ENCODE measurements at regions not wholly inside any gene's neighbourhood (a gene's known extent, or its start where the extent isn't known, plus 50 kb on each side); places are given as distances from the start of the nearest gene placed in this dataset.

- Mint-ChIP-seq H3K9me3 (peaks cover 0 to 6% (median 0%) of the 10 kb centered on the region in 7 donors), H3K36me3 (no peaks in the 10 kb centered on the region), H3K4me3 (no peak overlapping the region), H3K27ac (no peak overlapping the region), H3K4me1 (no peaks in the 10 kb centered on the region), H3K27me3 (no peaks in the 10 kb centered on the region)
- no peak for DNase-seq
- ATAC-seq (ENCODE audit: low read depth in 2 of 2): no peak
- no peaks in the 10 kb centered on the region for H3K27me3 ChIP-seq (ENCODE audit: control insufficient read depth, insufficient read depth, low read length)
- no peaks in the 10 kb centered on the region for H3K4me1 ChIP-seq (ENCODE audit: control insufficient read depth, insufficient read depth, low read length, poor library complexity, severe bottlenecking)
- H3K4me3 ChIP-seq (ENCODE audit: low read depth, low read length): no peak overlapping the region
- no peaks in the 10 kb centered on the region for H3K36me3 ChIP-seq (ENCODE audit: control insufficient read depth, insufficient read depth, low read length)
- no peaks in the 10 kb centered on the region for H3K9me3 ChIP-seq (ENCODE audit: control insufficient read depth in 2 of 2, low read length in 2 of 2)
- no peak overlapping the region for H3K27ac ChIP-seq (ENCODE audit: insufficient read depth, low read length, poor library complexity, severe bottlenecking)
Measured at GRCh38 chr5:82620957-82621600, 342.9 kb upstream of the RPS23 start.

DNA sequence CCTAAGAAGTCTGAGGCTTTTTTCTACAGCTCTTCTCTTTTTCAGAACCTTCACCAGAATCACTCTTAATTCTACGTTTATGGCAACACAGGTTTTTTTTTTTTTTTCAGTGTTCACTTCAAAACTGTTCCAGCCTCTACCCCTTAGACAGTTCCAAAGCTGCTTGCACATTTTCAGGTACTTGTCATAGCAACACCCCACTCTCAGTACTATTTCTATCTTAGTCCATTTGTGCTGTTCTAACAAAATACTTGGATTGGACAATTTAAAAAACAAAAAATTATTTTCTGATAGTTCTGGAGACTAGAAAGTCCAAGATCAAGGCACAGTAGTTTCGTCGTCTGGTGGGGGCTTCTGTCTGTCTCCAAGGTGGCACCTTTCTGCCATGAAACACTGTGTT, 340.9 kb upstream of the RPS23 start:
- Mint-ChIP-seq H3K36me3 (no peaks in the 10 kb centered on the region), H3K27me3 (no peaks in the 10 kb centered on the region), H3K4me3 (no peak overlapping the region), H3K4me1 (no peaks in the 10 kb centered on the region), H3K27ac (no peak overlapping the region), H3K9me3 (peaks cover 0 to 14% (median 3%) of the 10 kb centered on the region in 7 donors)
- H3K27ac ChIP-seq (ENCODE audit: insufficient read depth, low read length, poor library complexity, severe bottlenecking): no peak overlapping the region
- H3K27me3 ChIP-seq (ENCODE audit: control insufficient read depth, insufficient read depth, low read length): no peaks in the 10 kb centered on the region
- no peaks in the 10 kb centered on the region for H3K4me1 ChIP-seq (ENCODE audit: control insufficient read depth, insufficient read depth, low read length, poor library complexity, severe bottlenecking)
- no peak for DNase-seq
- no peak for ATAC-seq (ENCODE audit: low read depth in 2 of 2)
- no peaks in the 10 kb centered on the region for H3K9me3 ChIP-seq (ENCODE audit: control insufficient read depth in 2 of 2, low read length in 2 of 2)
- H3K4me3 ChIP-seq (ENCODE audit: low read depth, low read length): no peak overlapping the region
- H3K36me3 ChIP-seq (ENCODE audit: control insufficient read depth, insufficient read depth, low read length): no peaks in the 10 kb centered on the region

GRCh38 chr5:82614706-82615105, 336.6 kb upstream of the RPS23 start:
- H3K27me3 ChIP-seq (ENCODE audit: control insufficient read depth, insufficient read depth, low read length): no peaks in the 10 kb centered on the region
- H3K4me1 ChIP-seq (ENCODE audit: control insufficient read depth, insufficient read depth, low read length, poor library complexity, severe bottlenecking): no peaks in the 10 kb centered on the region
- H3K36me3 ChIP-seq (ENCODE audit: control insufficient read depth, insufficient read depth, low read length): no peaks in the 10 kb centered on the region
- H3K4me3 ChIP-seq (ENCODE audit: low read depth, low read length): no peak overlapping the region
- no peaks in the 10 kb centered on the region for H3K9me3 ChIP-seq (ENCODE audit: control insufficient read depth in 2 of 2, low read length in 2 of 2)
- peak overlapping the region in 1 of 4 donors; percentile 38 for H3K4me3 Mint-ChIP-seq
- ATAC-seq (ENCODE audit: low read depth in 2 of 2) (no peak), DNase-seq (no peak)
- H3K4me1 Mint-ChIP-seq: no peaks in the 10 kb centered on the region
- H3K27ac ChIP-seq (ENCODE audit: insufficient read depth, low read length, poor library complexity, severe bottlenecking): no peak overlapping the region
- H3K27me3 Mint-ChIP-seq: no peaks in the 10 kb centered on the region
- H3K9me3 Mint-ChIP-seq: peaks cover 0 to 10% (median 5%) of the 10 kb centered on the region in 7 donors
- H3K27ac Mint-ChIP-seq: no peak overlapping the region
- no peaks in the 10 kb centered on the region for H3K36me3 Mint-ChIP-seq

DNA sequence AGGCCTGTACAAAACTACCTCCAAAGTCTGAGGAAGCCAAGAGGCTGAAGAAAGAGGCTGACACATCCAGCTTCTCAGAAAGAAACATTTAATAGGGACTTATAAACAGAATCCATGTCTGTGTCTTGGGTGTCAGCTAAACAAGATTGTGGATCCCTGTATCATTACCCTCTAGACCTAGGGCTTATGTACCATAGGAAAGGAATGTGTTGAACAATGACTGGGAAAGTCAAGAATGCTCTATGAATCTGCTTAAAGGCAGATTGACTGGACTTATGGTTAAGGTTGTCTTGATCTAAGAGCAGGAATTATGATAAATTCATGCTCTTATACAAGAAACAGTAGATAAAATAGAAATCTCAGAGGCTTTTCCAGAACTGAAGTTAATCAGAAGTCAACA, 335.7 kb upstream of the RPS23 start:
- H3K27me3 ChIP-seq (ENCODE audit: control insufficient read depth, insufficient read depth, low read length): no peaks in the 10 kb centered on the region
- H3K27me3 Mint-ChIP-seq: no peaks in the 10 kb centered on the region
- ATAC-seq (ENCODE audit: low read depth in 2 of 2) (no peak), DNase-seq (no peak)
- H3K9me3 ChIP-seq (ENCODE audit: control insufficient read depth in 2 of 2, low read length in 2 of 2): no peaks in the 10 kb centered on the region
- no peak overlapping the region for H3K27ac Mint-ChIP-seq
- no peaks in the 10 kb centered on the region for H3K4me1 ChIP-seq (ENCODE audit: control insufficient read depth, insufficient read depth, low read length, poor library complexity, severe bottlenecking)
- no peaks in the 10 kb centered on the region for H3K36me3 ChIP-seq (ENCODE audit: control insufficient read depth, insufficient read depth, low read length)
- peak overlapping the region in 1 of 4 donors; percentile 87 for H3K4me3 Mint-ChIP-seq
- no peaks in the 10 kb centered on the region for H3K36me3 Mint-ChIP-seq
- peaks cover 0 to 10% (median 5%) of the 10 kb centered on the region in 7 donors for H3K9me3 Mint-ChIP-seq
- no peak overlapping the region for H3K27ac ChIP-seq (ENCODE audit: insufficient read depth, low read length, poor library complexity, severe bottlenecking)
- no peak overlapping the region for H3K4me3 ChIP-seq (ENCODE audit: low read depth, low read length)
- no peaks in the 10 kb centered on the region for H3K4me1 Mint-ChIP-seq

DNA sequence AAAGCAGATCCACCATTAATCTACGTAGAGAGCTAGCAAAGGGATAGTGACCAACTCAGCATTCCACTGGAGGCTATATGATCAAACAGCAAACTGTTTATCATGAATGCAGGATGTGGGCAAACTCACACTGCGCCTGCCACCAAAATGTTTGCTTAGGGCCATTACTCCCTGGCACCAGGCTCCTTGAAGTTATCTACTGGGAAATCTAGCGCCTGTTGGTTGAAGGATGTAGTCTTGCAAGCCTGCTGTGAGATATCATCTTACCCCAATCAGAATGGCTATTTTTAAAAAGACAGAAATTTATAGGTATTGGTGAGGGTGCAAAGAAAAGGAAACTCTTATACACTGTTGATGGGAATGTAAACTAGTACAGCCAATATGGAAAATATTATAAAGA, 332.5 kb upstream of the RPS23 start:
- Histone ChIP-seq H3K4me1 (ENCODE audit: control insufficient read depth, insufficient read depth, low read length, poor library complexity, severe bottlenecking) (no peaks in the 10 kb centered on the region), H3K27ac (ENCODE audit: insufficient read depth, low read length, poor library complexity, severe bottlenecking) (no peak overlapping the region), H3K27me3 (ENCODE audit: control insufficient read depth, insufficient read depth, low read length) (no peaks in the 10 kb centered on the region), H3K4me3 (ENCODE audit: low read depth, low read length) (no peak overlapping the region), H3K36me3 (ENCODE audit: control insufficient read depth, insufficient read depth, low read length) (no peaks in the 10 kb centered on the region), H3K9me3 (ENCODE audit: control insufficient read depth in 2 of 2, low read length in 2 of 2) (no peaks in the 10 kb centered on the region)
- no peaks in the 10 kb centered on the region for H3K4me1 Mint-ChIP-seq
- no peaks in the 10 kb centered on the region for H3K36me3 Mint-ChIP-seq
- no peak overlapping the region for H3K4me3 Mint-ChIP-seq
- DNase-seq (no peak), ATAC-seq (ENCODE audit: low read depth in 2 of 2) (no peak)
- H3K9me3 Mint-ChIP-seq: peaks cover 0 to 12% (median 5%) of the 10 kb centered on the region in 7 donors
- H3K27ac Mint-ChIP-seq: no peak overlapping the region
- H3K27me3 Mint-ChIP-seq: no peaks in the 10 kb centered on the region

DNA sequence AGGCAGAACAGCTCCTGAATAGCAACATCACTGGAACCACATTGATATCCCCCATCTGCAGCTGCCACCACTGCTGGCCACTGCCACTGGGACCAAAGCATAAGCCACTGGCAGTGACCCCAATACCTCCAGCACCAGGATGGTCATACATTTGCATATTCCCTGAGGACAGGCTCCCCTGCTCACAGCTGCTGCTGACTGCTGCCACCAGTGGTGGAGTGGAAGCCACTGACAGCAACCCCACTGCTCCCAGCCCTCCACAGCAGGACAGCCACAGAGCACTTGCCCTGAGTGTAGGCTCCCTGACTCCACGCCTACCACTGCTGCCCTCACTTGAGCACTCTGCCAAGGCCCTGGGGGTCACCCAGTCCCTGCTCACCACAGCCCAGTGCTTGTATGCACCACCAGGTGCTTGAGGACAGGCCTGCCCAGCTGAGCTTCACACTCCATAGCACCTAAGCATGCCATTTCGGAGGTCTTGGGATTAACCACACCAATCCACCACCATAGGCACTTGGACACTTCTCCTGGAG, 327.4 kb upstream of the RPS23 start:
- H3K9me3 Mint-ChIP-seq: peaks cover 0 to 8% (median 2%) of the 10 kb centered on the region in 7 donors
- no peaks in the 10 kb centered on the region for H3K4me1 ChIP-seq (ENCODE audit: control insufficient read depth, insufficient read depth, low read length, poor library complexity, severe bottlenecking)
- no peak for ATAC-seq (ENCODE audit: low read depth in 2 of 2)
- no peak overlapping the region for H3K4me3 ChIP-seq (ENCODE audit: low read depth, low read length)
- H3K27ac Mint-ChIP-seq: no peak overlapping the region
- no peaks in the 10 kb centered on the region for H3K27me3 Mint-ChIP-seq
- DNase-seq: no peak
- peaks cover 0 to 3% of the 10 kb centered on the region in 2 experiments for H3K9me3 ChIP-seq (ENCODE audit: control insufficient read depth in 2 of 2, low read length in 2 of 2)
- H3K27ac ChIP-seq (ENCODE audit: insufficient read depth, low read length, poor library complexity, severe bottlenecking): no peak overlapping the region
- no peaks in the 10 kb centered on the region for H3K27me3 ChIP-seq (ENCODE audit: control insufficient read depth, insufficient read depth, low read length)
- H3K36me3 Mint-ChIP-seq: no peaks in the 10 kb centered on the region
- no peak overlapping the region for H3K4me3 Mint-ChIP-seq
- H3K4me1 Mint-ChIP-seq: no peaks in the 10 kb centered on the region
- H3K36me3 ChIP-seq (ENCODE audit: control insufficient read depth, insufficient read depth, low read length): no peaks in the 10 kb centered on the region

- Histone ChIP-seq H3K9me3 (ENCODE audit: control insufficient read depth in 2 of 2, low read length in 2 of 2) (peaks cover 0 to 3% of the 10 kb centered on the region in 2 experiments), H3K4me3 (ENCODE audit: low read depth, low read length) (no peak overlapping the region), H3K27me3 (ENCODE audit: control insufficient read depth, insufficient read depth, low read length) (no peaks in the 10 kb centered on the region), H3K36me3 (ENCODE audit: control insufficient read depth, insufficient read depth, low read length) (no peaks in the 10 kb centered on the region), H3K27ac (ENCODE audit: insufficient read depth, low read length, poor library complexity, severe bottlenecking) (no peak overlapping the region), H3K4me1 (ENCODE audit: control insufficient read depth, insufficient read depth, low read length, poor library complexity, severe bottlenecking) (no peaks in the 10 kb centered on the region)
- ATAC-seq (ENCODE audit: low read depth in 2 of 2) (no peak), DNase-seq (no peak)
- H3K27me3 Mint-ChIP-seq: no peaks in the 10 kb centered on the region
- peaks cover 0 to 8% (median 2%) of the 10 kb centered on the region in 7 donors for H3K9me3 Mint-ChIP-seq
- no peak overlapping the region for H3K4me3 Mint-ChIP-seq
- no peaks in the 10 kb centered on the region for H3K4me1 Mint-ChIP-seq
- H3K27ac Mint-ChIP-seq: no peak overlapping the region
- H3K36me3 Mint-ChIP-seq: no peaks in the 10 kb centered on the region
Measured at GRCh38 chr5:82603033-82603987, 325.2 kb upstream of the RPS23 start.
